SK-N-SH (cell line): ENCODE measurements at regions not wholly inside any gene's neighbourhood (a gene's known extent, or its start where the extent isn't known, plus 50 kb on each side); places are given as distances from the start of the nearest gene placed in this dataset.

ENCODE experiments used
- CTCF ChIP-seq: fragments of 200-600 bp; sonication (generic); IDR thresholded peaks from 2 replicates; pipeline ENCODE4 v1.6.1; 2017; ENCODE audit warnings: antibody characterized with exemption, mild to moderate bottlenecking, moderate library complexity
- FOSL2 ChIP-seq: IDR thresholded peaks from 2 replicates; pipeline ENCODE4 v1.4.0; 2012; ENCODE audit warnings: low read depth, mild to moderate bottlenecking, moderate library complexity, borderline replicate concordance
- FOXM1 ChIP-seq: IDR thresholded peaks from 2 replicates; pipeline ENCODE4 v1.4.0; 2012; ENCODE audit warnings: low read depth, mild to moderate bottlenecking
- POLR2AphosphoS5 ChIP-seq: IDR thresholded peaks from 2 replicates; pipeline ENCODE4 v1.6.1; 2012; ENCODE audit warnings: low read depth, low read length
- RAD21 ChIP-seq: IDR thresholded peaks from 2 replicates; pipeline ENCODE4 v1.6.1; 2012; ENCODE audit warnings: mild to moderate bottlenecking, low read length
- TAF1 ChIP-seq: IDR thresholded peaks from 2 replicates; pipeline ENCODE4 v1.6.1; 2012; ENCODE audit warnings: low read depth, mild to moderate bottlenecking, low read length, moderate library complexity, borderline replicate concordance
- USF1 ChIP-seq: IDR thresholded peaks from 2 replicates; pipeline ENCODE4 v1.4.0; 2012; ENCODE audit warnings: low read depth, borderline replicate concordance
- TF ChIP-seq, protein P1 (sequence below): IDR thresholded peaks from 2 replicates; pipeline ENCODE4; 2012
- TF ChIP-seq, protein P2 (sequence below): IDR thresholded peaks from 2 replicates; pipeline ENCODE4 v1.4.0; 2012; ENCODE audit warnings: low read depth, borderline replicate concordance
- TF ChIP-seq, protein P3 (sequence below): IDR thresholded peaks from 2 replicates; pipeline ENCODE4 v1.4.0; 2012; ENCODE audit warnings: low read depth

DNA sequence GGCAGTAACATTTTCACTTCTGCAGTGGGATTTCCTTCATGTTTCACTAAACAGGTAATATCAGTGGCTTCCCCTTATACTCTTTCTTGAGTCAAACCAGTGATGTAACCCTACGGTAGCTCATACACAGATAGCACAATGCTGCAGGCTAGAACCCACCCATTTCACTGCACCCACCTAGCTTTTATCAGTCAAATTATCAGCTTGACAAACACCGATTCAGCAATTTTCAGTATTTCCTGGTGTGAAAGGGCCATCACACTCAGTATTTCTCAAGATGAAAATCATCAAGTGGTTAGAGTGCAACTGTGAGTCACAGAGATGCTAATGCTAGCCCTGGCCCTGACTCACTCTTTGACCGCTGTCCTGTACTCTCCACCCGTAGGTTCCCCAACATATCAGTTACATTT lies 242.3 kb upstream of the PTGER4 start:
- no peak for TF ChIP-seq CTCF
- TF ChIP-seq TAF1: no peak
- TF ChIP-seq RAD21: no peak
- TF ChIP-seq USF1: no peak
- TF ChIP-seq POLR2AphosphoS5: no peak
- TF ChIP-seq, protein P1, sequence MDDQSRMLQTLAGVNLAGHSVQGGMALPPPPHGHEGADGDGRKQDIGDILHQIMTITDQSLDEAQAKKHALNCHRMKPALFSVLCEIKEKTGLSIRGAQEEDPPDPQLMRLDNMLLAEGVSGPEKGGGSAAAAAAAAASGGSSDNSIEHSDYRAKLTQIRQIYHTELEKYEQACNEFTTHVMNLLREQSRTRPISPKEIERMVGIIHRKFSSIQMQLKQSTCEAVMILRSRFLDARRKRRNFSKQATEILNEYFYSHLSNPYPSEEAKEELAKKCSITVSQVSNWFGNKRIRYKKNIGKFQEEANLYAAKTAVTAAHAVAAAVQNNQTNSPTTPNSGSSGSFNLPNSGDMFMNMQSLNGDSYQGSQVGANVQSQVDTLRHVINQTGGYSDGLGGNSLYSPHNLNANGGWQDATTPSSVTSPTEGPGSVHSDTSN: no peak
- no peak for TF ChIP-seq FOXM1
- TF ChIP-seq FOSL2: no peak
- TF ChIP-seq, protein P2, sequence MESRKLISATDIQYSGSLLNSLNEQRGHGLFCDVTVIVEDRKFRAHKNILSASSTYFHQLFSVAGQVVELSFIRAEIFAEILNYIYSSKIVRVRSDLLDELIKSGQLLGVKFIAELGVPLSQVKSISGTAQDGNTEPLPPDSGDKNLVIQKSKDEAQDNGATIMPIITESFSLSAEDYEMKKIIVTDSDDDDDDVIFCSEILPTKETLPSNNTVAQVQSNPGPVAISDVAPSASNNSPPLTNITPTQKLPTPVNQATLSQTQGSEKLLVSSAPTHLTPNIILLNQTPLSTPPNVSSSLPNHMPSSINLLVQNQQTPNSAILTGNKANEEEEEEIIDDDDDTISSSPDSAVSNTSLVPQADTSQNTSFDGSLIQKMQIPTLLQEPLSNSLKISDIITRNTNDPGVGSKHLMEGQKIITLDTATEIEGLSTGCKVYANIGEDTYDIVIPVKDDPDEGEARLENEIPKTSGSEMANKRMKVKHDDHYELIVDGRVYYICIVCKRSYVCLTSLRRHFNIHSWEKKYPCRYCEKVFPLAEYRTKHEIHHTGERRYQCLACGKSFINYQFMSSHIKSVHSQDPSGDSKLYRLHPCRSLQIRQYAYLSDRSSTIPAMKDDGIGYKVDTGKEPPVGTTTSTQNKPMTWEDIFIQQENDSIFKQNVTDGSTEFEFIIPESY: no peak
- TF ChIP-seq, protein P3, sequence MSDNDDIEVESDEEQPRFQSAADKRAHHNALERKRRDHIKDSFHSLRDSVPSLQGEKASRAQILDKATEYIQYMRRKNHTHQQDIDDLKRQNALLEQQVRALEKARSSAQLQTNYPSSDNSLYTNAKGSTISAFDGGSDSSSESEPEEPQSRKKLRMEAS: no peak
